Mucosa of rectum (tissue), 2 donors: ENCODE measurements at regions not wholly inside any gene's neighbourhood (a gene's known extent, or its start where the extent isn't known, plus 50 kb on each side); places are given as distances from the start of the nearest gene placed in this dataset.

ENCODE experiments used
- H3K27ac ChIP-seq, 2 donors: one replicate each; pipeline ENCODE4 v1.7.0; 2013; ENCODE audit warnings: inconsistent platforms in 2 of 2, low read depth in 2 of 2, low read length in 2 of 2
- H3K27me3 ChIP-seq, 2 donors: one replicate each; pipeline ENCODE4 v1.7.0; 2013; ENCODE audit warnings: low read length in 2 of 2; ENCODE audit not compliant: control insufficient read depth in 2 of 2, insufficient read depth in 2 of 2
- H3K36me3 ChIP-seq, 2 donors: one replicate each; pipeline ENCODE4 v1.7.0; 2013; ENCODE audit warnings: low read length in 2 of 2; ENCODE audit not compliant: control insufficient read depth in 2 of 2, insufficient read depth in 2 of 2
- H3K4me1 ChIP-seq, 2 donors: one replicate each; pipeline ENCODE4 v1.7.0; 2013; ENCODE audit warnings: low read length in 2 of 2, mild to moderate bottlenecking in 1 of 2; ENCODE audit not compliant: control insufficient read depth in 2 of 2, insufficient read depth in 2 of 2
- H3K4me3 ChIP-seq, 2 donors: one replicate each; pipeline ENCODE4 v1.7.0; 2013; ENCODE audit warnings: low read length in 2 of 2
- H3K9ac ChIP-seq, 2 donors: one replicate each; pipeline ENCODE4 v1.7.0; 2013; ENCODE audit warnings: low read length in 2 of 2, low read depth in 1 of 2, mild to moderate bottlenecking in 1 of 2
- H3K9me3 ChIP-seq, 2 donors: one replicate each; pipeline ENCODE4 v1.7.0; 2013; ENCODE audit warnings: low read length in 2 of 2; ENCODE audit not compliant: control insufficient read depth in 2 of 2
- donor health status: healthy.
- donor health status: Normal muscosa, but diverticular disease.

- Histone ChIP-seq H3K27ac (no peak overlapping the region), H3K4me3 (no peak overlapping the region), H3K9ac (no peak overlapping the region), H3K9me3 (no peaks in the 10 kb centered on the region), H3K27me3 (no peaks in the 10 kb centered on the region), H3K4me1 (no peaks in the 10 kb centered on the region), H3K36me3 (no peaks in the 10 kb centered on the region)
Measured at GRCh38 chr10:29009464-29009863, 279.4 kb upstream of the LYZL1 start.

GRCh38 chr10:29011516-29011915 lies 277.4 kb upstream of the LYZL1 start:
- no peaks in the 10 kb centered on the region for H3K27me3 ChIP-seq
- H3K4me1 ChIP-seq, result no peaks in the 10 kb centered on the region
- no peak overlapping the region for H3K9ac ChIP-seq
- no peak overlapping the region for H3K4me3 ChIP-seq
- H3K36me3 ChIP-seq, result no peaks in the 10 kb centered on the region
- no peaks in the 10 kb centered on the region for H3K9me3 ChIP-seq
- H3K27ac ChIP-seq, result no peak overlapping the region

GRCh38 chr10:29012926-29013554 lies 275.8 kb upstream of the LYZL1 start:
- H3K9ac ChIP-seq, result no peak overlapping the region
- no peaks in the 10 kb centered on the region for H3K9me3 ChIP-seq

GRCh38 chr10:29021591-29021990 lies 267.3 kb upstream of the LYZL1 start:
- Histone ChIP-seq H3K9ac (no peak overlapping the region), H3K27me3 (no peaks in the 10 kb centered on the region), H3K36me3 (no peaks in the 10 kb centered on the region), H3K9me3 (no peaks in the 10 kb centered on the region), H3K4me1 (no peaks in the 10 kb centered on the region), H3K27ac (no peak overlapping the region), H3K4me3 (no peak overlapping the region)

More at GRCh38 chr10:29012926-29013554, 275.8 kb upstream of the LYZL1 start:
- H3K4me3 ChIP-seq, result no peak overlapping the region
- H3K27me3 ChIP-seq, result no peaks in the 10 kb centered on the region
- no peaks in the 10 kb centered on the region for H3K36me3 ChIP-seq
- no peak overlapping the region for H3K27ac ChIP-seq
- no peaks in the 10 kb centered on the region for H3K4me1 ChIP-seq

GRCh38 chr10:29022513-29022912 lies 266.4 kb upstream of the LYZL1 start:
- Histone ChIP-seq H3K4me3 (no peak overlapping the region), H3K27me3 (no peaks in the 10 kb centered on the region), H3K36me3 (no peaks in the 10 kb centered on the region), H3K4me1 (no peaks in the 10 kb centered on the region), H3K27ac (no peak overlapping the region), H3K9me3 (no peaks in the 10 kb centered on the region), H3K9ac (no peak overlapping the region)

- Histone ChIP-seq H3K9me3 (no peaks in the 10 kb centered on the region), H3K4me3 (no peak overlapping the region), H3K36me3 (no peaks in the 10 kb centered on the region), H3K4me1 (no peaks in the 10 kb centered on the region), H3K9ac (no peak overlapping the region), H3K27me3 (no peaks in the 10 kb centered on the region), H3K27ac (no peak overlapping the region)
Measured at GRCh38 chr10:29023678-29024077, 265.2 kb upstream of the LYZL1 start.

- H3K27me3 ChIP-seq, result no peaks in the 10 kb centered on the region
- H3K36me3 ChIP-seq, result no peaks in the 10 kb centered on the region
- H3K4me1 ChIP-seq, result no peaks in the 10 kb centered on the region
- no peak overlapping the region for H3K27ac ChIP-seq
- no peak overlapping the region for H3K4me3 ChIP-seq
- H3K9me3 ChIP-seq, result no peaks in the 10 kb centered on the region
- no peak overlapping the region for H3K9ac ChIP-seq
Measured at GRCh38 chr10:29026065-29026797, 262.6 kb upstream of the LYZL1 start.

- Histone ChIP-seq H3K27me3 (no peaks in the 10 kb centered on the region), H3K36me3 (no peaks in the 10 kb centered on the region), H3K4me1 (no peaks in the 10 kb centered on the region), H3K9me3 (no peaks in the 10 kb centered on the region), H3K27ac (no peak overlapping the region), H3K9ac (no peak overlapping the region), H3K4me3 (no peak overlapping the region)
Measured at GRCh38 chr10:29026802-29027580, 261.9 kb upstream of the LYZL1 start.

GRCh38 chr10:29028486-29028885 lies 260.4 kb upstream of the LYZL1 start:
- H3K27me3 ChIP-seq, result no peaks in the 10 kb centered on the region
- H3K4me3 ChIP-seq, result no peak overlapping the region
- no peak overlapping the region for H3K9ac ChIP-seq
- no peaks in the 10 kb centered on the region for H3K9me3 ChIP-seq
- no peaks in the 10 kb centered on the region for H3K36me3 ChIP-seq
- no peaks in the 10 kb centered on the region for H3K4me1 ChIP-seq
- no peak overlapping the region for H3K27ac ChIP-seq

GRCh38 chr10:29030900-29031299 lies 258.0 kb upstream of the LYZL1 start:
- H3K4me3 ChIP-seq, result no peak overlapping the region
- no peaks in the 10 kb centered on the region for H3K27me3 ChIP-seq
- no peaks in the 10 kb centered on the region for H3K4me1 ChIP-seq
- H3K27ac ChIP-seq, result no peak overlapping the region
- H3K9me3 ChIP-seq, result no peaks in the 10 kb centered on the region
- H3K36me3 ChIP-seq, result no peaks in the 10 kb centered on the region
- H3K9ac ChIP-seq, result no peak overlapping the region
